Nephron progenitor cell (in vitro differentiated cells): ENCODE measurements at regions not wholly inside any gene's neighbourhood (a gene's known extent, or its start where the extent isn't known, plus 50 kb on each side); places are given as distances from the start of the nearest gene placed in this dataset.

ENCODE experiments used
- DNase-seq: peaks from one replicate; pipeline ENCODE4 v3.0.0; 2021
- H3K27ac Mint-ChIP-seq: 2 replicates; pipeline ENCODE4 v1.8.0; 2021; ENCODE audit warnings: mild to moderate bottlenecking, moderate library complexity, mixed read lengths
- H3K27me3 Mint-ChIP-seq: 2 replicates; pipeline ENCODE4 v1.8.0; 2021; ENCODE audit warnings: mild to moderate bottlenecking, low read depth, mixed read lengths; ENCODE audit not compliant: poor library complexity
- H3K36me3 Mint-ChIP-seq: 2 replicates; pipeline ENCODE4 v1.8.0; 2021; ENCODE audit warnings: low read depth, mixed read lengths
- H3K4me1 Mint-ChIP-seq: 2 replicates; pipeline ENCODE4 v1.8.0; 2021; ENCODE audit warnings: mixed read lengths
- H3K4me3 Mint-ChIP-seq: 2 replicates; pipeline ENCODE4 v1.8.0; 2021; ENCODE audit warnings: mild to moderate bottlenecking, moderate library complexity, mixed read lengths
- H3K9me3 Mint-ChIP-seq: 2 replicates; pipeline ENCODE4 v1.8.0; 2021; ENCODE audit warnings: mild to moderate bottlenecking, moderate library complexity, mixed read lengths
- TF ChIP-seq, protein P1 (sequence below): fragments of 200-600 bp; sonication (generic); IDR thresholded peaks from 2 replicates; pipeline ENCODE4 v1.5.0; 2021; ENCODE audit warnings: antibody characterized with exemption

DNA sequence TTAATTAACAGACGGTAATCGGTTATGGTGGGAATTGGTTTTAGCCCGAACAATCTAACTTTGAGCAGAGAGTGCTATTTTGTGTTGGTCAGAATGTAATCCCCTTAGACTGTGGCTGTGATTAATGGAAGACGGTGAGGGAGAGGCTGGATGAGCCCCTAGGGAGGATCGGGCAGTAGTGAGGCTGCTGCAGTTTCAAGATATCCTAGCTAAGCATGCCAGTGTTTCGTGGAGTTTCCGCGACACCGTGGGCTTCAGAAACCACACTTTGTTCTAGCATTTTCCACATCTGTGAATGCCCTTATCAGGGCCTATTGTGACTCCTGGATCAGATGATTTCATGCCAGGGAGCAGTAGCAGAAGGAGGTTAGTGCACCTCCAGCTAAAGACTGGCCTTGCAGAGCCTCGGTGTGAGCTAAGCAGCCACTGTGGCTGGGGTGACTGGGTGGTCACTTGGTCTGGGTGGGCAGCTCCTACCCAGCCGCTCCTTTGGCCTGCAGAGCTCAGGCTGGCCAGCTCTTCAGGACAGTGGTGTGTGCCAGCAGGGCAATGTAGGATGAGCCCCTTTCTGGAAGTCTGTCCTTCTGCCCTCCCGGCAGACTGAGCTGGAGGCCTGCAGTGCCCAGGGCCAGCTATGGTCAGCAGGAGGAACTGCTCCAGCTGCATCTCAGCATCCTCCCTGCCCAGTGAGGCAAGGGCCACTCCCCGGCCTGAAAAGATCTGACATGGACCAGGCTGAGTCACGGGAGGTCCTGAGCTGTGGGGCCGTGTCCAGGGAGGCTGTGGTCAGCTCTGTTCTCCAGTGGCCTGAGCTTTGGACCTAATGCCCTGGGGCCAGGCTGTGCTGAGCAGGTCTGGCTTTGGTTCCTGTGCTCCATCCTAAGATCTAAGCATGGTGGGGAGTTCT lies 142.6 kb upstream of the GPC1 start:
- Mint-ChIP-seq H3K4me1 (peaks cover 64% of the 10 kb centered on the region), H3K27me3 (no peaks in the 10 kb centered on the region)

DNA sequence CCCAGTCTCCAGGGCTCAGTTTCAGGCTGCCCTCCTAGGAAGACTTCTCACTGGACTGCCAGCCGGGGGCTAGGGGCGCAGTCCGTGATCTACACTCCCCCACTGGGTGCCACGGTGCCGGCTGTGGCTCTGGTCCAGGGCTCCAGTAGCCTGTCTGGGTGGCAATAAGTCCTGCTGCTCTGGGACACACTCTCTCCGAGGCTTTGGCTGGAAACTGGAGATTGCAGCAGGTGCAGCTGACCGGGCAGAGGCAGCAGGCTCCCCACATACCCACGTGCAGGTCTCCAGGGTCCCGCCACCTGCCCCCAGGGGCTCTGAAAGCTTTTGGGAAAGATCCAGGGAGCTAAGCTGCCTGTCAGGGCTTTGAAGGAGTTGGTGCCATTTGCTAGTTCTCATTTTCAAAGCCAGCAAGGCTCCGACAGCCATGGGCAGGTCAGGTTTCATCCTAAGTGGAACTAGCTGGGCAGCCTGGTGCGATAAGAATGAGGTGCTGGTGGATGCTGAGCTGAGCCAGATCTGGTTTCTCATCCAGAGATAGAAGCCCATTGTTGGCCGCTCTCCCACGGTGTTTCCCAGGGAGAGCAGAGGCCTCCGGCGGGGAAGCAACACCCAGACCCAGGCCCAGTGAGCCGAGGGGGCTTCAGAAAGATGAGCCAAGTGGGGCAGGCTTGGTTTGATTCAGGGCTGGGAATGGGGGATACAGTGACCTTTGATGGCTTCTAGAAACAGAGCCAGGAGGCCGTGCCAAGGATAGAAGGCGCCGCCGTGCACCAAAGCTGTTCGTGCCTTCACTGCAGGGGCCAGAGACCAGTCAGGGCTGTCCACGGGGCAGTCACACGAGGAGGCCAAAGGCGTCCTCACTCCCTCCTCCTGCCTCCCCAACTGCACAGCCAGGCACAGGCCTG lies 141.7 kb upstream of the GPC1 start:
- Mint-ChIP-seq H3K4me1 (peaks cover 69% of the 10 kb centered on the region), H3K27me3 (no peaks in the 10 kb centered on the region), H3K9me3 (no peaks in the 10 kb centered on the region), H3K4me3 (no peak overlapping the region), H3K36me3 (no peaks in the 10 kb centered on the region), H3K27ac (no peak overlapping the region)
- no peak for DNase-seq
- TF ChIP-seq, protein P1, sequence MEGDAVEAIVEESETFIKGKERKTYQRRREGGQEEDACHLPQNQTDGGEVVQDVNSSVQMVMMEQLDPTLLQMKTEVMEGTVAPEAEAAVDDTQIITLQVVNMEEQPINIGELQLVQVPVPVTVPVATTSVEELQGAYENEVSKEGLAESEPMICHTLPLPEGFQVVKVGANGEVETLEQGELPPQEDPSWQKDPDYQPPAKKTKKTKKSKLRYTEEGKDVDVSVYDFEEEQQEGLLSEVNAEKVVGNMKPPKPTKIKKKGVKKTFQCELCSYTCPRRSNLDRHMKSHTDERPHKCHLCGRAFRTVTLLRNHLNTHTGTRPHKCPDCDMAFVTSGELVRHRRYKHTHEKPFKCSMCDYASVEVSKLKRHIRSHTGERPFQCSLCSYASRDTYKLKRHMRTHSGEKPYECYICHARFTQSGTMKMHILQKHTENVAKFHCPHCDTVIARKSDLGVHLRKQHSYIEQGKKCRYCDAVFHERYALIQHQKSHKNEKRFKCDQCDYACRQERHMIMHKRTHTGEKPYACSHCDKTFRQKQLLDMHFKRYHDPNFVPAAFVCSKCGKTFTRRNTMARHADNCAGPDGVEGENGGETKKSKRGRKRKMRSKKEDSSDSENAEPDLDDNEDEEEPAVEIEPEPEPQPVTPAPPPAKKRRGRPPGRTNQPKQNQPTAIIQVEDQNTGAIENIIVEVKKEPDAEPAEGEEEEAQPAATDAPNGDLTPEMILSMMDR = no peak

More for the DNA sequence above, 142.6 kb upstream of the GPC1 start:
- Mint-ChIP-seq H3K9me3 (no peaks in the 10 kb centered on the region), H3K27ac (no peak overlapping the region), H3K4me3 (no peak overlapping the region), H3K36me3 (no peaks in the 10 kb centered on the region)
- no peak for DNase-seq
- TF ChIP-seq, protein P1 = no peak

DNA sequence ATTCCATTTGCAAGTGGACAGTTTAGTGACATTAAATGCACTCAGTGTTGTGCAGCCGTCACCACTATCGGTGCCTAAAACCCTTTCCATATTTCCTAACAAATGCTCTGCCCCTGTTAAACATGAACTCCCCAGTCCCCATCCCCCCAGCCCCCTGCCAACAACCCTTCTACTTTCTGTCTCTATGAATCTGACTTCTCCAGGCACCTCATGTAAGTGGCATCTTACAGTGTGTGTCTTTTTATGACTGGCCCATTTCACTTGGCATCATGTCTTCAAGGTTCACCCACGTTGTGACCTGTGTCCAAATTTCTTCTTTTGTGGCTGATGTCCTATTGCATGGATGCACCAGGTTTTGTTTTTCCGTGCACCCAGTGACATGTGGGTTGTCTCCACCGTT lies 140.9 kb upstream of the GPC1 start:
- no peaks in the 10 kb centered on the region for H3K9me3 Mint-ChIP-seq
- DNase-seq = no peak
- no peak overlapping the region for H3K4me3 Mint-ChIP-seq
- no peak overlapping the region for H3K27ac Mint-ChIP-seq
- H3K4me1 Mint-ChIP-seq = peaks cover 65% of the 10 kb centered on the region
- H3K36me3 Mint-ChIP-seq = no peaks in the 10 kb centered on the region
- H3K27me3 Mint-ChIP-seq = no peaks in the 10 kb centered on the region
- TF ChIP-seq, protein P1 = no peak

- H3K27me3 Mint-ChIP-seq = peaks cover 4% of the 10 kb centered on the region
- no peaks in the 10 kb centered on the region for H3K36me3 Mint-ChIP-seq
- TF ChIP-seq, protein P1 = no peak
- H3K4me1 Mint-ChIP-seq = peaks cover 73% of the 10 kb centered on the region
- no peaks in the 10 kb centered on the region for H3K9me3 Mint-ChIP-seq
- H3K4me3 Mint-ChIP-seq = no peak overlapping the region
- no peak overlapping the region for H3K27ac Mint-ChIP-seq
- DNase-seq = no peak
These were observed 140.0 kb upstream of the GPC1 start for GRCh38 chr2:240295256-240296103.

DNA sequence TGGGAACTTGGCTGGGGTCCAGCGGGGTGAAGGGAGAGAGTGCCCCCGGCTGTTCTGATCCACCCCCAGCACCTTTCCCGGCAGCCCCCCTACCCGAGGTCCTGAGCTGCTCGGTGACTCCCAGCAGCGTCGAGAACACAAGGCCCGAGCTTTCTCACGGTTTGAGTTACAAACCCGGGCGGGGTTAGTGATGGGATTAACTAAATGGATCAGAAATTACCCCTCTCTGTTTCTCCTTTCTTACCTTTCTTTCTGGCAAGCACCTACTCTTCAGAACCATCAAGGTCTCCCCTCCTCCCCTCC lies 139.4 kb upstream of the GPC1 start:
- peak overlapping the region; percentile 60 for H3K27ac Mint-ChIP-seq
- no peaks in the 10 kb centered on the region for H3K9me3 Mint-ChIP-seq
- H3K4me1 Mint-ChIP-seq = peaks cover 67% of the 10 kb centered on the region
- H3K4me3 Mint-ChIP-seq = no peak overlapping the region
- H3K36me3 Mint-ChIP-seq = no peaks in the 10 kb centered on the region
- TF ChIP-seq, protein P1 = no peak
- no peak for DNase-seq
- H3K27me3 Mint-ChIP-seq = peaks cover 7% of the 10 kb centered on the region
